ENCODE measurements at regions not wholly inside any gene's neighbourhood (a gene's known extent, or its start where the extent isn't known, plus 50 kb on each side); places are given as distances from the start of the nearest gene placed in this dataset.

- Histone ChIP-seq H3K27me3 (ENCODE audit: control insufficient read depth, insufficient read depth, low read length) (no peaks in the 10 kb centered on the region), H3K4me2 (ENCODE audit: low read length) (no peak overlapping the region), H3K36me3 (ENCODE audit: control insufficient read depth, insufficient read depth, low read length) (no peaks in the 10 kb centered on the region), H3K4me3 (ENCODE audit: low read depth, low read length) (no peak overlapping the region), H3K27ac (no peak overlapping the region), H3K79me2 (no peaks in the 10 kb centered on the region), H3K4me1 (no peaks in the 10 kb centered on the region), H2AFZ (no peak overlapping the region), H3K9me3 (ENCODE audit: control insufficient read depth, low read length) (no peaks in the 10 kb centered on the region), H3K9ac (no peak overlapping the region)
- no peak for TF ChIP-seq CTCF (IDR thresholded peaks at IDR 0.05)
Measured at GRCh38 chr13:88863116-88863515, 1191.9 kb downstream of the SLITRK5 start.

- H2AFZ ChIP-seq, result no peak overlapping the region
- no peaks in the 10 kb centered on the region for H3K4me1 ChIP-seq
- no peak for TF ChIP-seq CTCF (IDR thresholded peaks at IDR 0.05)
- H3K27me3 ChIP-seq (ENCODE audit: control insufficient read depth, insufficient read depth, low read length), result no peaks in the 10 kb centered on the region
- no peak overlapping the region for H3K27ac ChIP-seq
- no peaks in the 10 kb centered on the region for H3K79me2 ChIP-seq
- H3K4me2 ChIP-seq (ENCODE audit: low read length), result no peak overlapping the region
- H3K4me3 ChIP-seq (ENCODE audit: low read depth, low read length), result no peak overlapping the region
- H3K36me3 ChIP-seq (ENCODE audit: control insufficient read depth, insufficient read depth, low read length), result no peaks in the 10 kb centered on the region
- H3K9ac ChIP-seq, result no peak overlapping the region
- H3K9me3 ChIP-seq (ENCODE audit: control insufficient read depth, low read length), result no peaks in the 10 kb centered on the region
Measured at GRCh38 chr13:88866195-88866594, 1195.0 kb downstream of the SLITRK5 start.

- Histone ChIP-seq H3K27me3 (ENCODE audit: control insufficient read depth, insufficient read depth, low read length) (no peaks in the 10 kb centered on the region), H3K79me2 (no peaks in the 10 kb centered on the region), H3K4me2 (ENCODE audit: low read length) (no peak overlapping the region), H3K36me3 (ENCODE audit: control insufficient read depth, insufficient read depth, low read length) (no peaks in the 10 kb centered on the region), H3K9me3 (ENCODE audit: control insufficient read depth, low read length) (no peaks in the 10 kb centered on the region), H3K4me1 (no peaks in the 10 kb centered on the region), H2AFZ (no peak overlapping the region), H3K27ac (no peak overlapping the region), H3K9ac (no peak overlapping the region), H3K4me3 (ENCODE audit: low read depth, low read length) (no peak overlapping the region)
- no peak for TF ChIP-seq CTCF (IDR thresholded peaks at IDR 0.05)
Measured at GRCh38 chr13:88883741-88884140, 1212.6 kb downstream of the SLITRK5 start.

- H3K4me1 ChIP-seq, result no peaks in the 10 kb centered on the region
- H3K9me3 ChIP-seq (ENCODE audit: control insufficient read depth, low read length), result no peaks in the 10 kb centered on the region
- no peaks in the 10 kb centered on the region for H3K27me3 ChIP-seq (ENCODE audit: control insufficient read depth, insufficient read depth, low read length)
- no peak overlapping the region for H2AFZ ChIP-seq
- H3K4me2 ChIP-seq (ENCODE audit: low read length), result no peak overlapping the region
- H3K4me3 ChIP-seq (ENCODE audit: low read depth, low read length), result no peak overlapping the region
- no peak for TF ChIP-seq CTCF (IDR thresholded peaks at IDR 0.05)
- no peaks in the 10 kb centered on the region for H3K79me2 ChIP-seq
- no peak overlapping the region for H3K9ac ChIP-seq
- no peak overlapping the region for H3K27ac ChIP-seq
- H3K36me3 ChIP-seq (ENCODE audit: control insufficient read depth, insufficient read depth, low read length), result no peaks in the 10 kb centered on the region
Measured at GRCh38 chr13:88887045-88887662, 1216.0 kb downstream of the SLITRK5 start.

GRCh38 chr13:88895261-88895941, 1224.2 kb downstream of the SLITRK5 start:
- no peak for TF ChIP-seq CTCF (IDR thresholded peaks at IDR 0.05)
- H3K79me2 ChIP-seq, result no peaks in the 10 kb centered on the region
- no peak overlapping the region for H2AFZ ChIP-seq
- no peaks in the 10 kb centered on the region for H3K4me1 ChIP-seq
- H3K9ac ChIP-seq, result no peak overlapping the region
- no peak overlapping the region for H3K4me2 ChIP-seq (ENCODE audit: low read length)
- H3K9me3 ChIP-seq (ENCODE audit: control insufficient read depth, low read length), result no peaks in the 10 kb centered on the region
- no peaks in the 10 kb centered on the region for H3K27me3 ChIP-seq (ENCODE audit: control insufficient read depth, insufficient read depth, low read length)
- no peak overlapping the region for H3K4me3 ChIP-seq (ENCODE audit: low read depth, low read length)
- H3K27ac ChIP-seq, result no peak overlapping the region
- H3K36me3 ChIP-seq (ENCODE audit: control insufficient read depth, insufficient read depth, low read length), result no peaks in the 10 kb centered on the region

Measured in parathyroid adenoma (tissue), 2 donors.